Fibroblast of lung (primary cell): ENCODE measurements at regions not wholly inside any gene's neighbourhood (a gene's known extent, or its start where the extent isn't known, plus 50 kb on each side); places are given as distances from the start of the nearest gene placed in this dataset.

Experiments used
- DNase-seq, 2 donors: peaks; one replicate each; pipeline versions ENCODE4 v3.0.0 to v3.0.0-alpha.2; 2010; ENCODE audit warnings: low read depth in 2 of 2
- H2AFZ ChIP-seq: 2 replicates; pipeline ENCODE4 v1.5.1; 2012; ENCODE audit warnings: low read length, control low read depth, inconsistent platforms
- H3K27ac ChIP-seq: 2 replicates; pipeline ENCODE4 v1.5.1; 2011; ENCODE audit warnings: low read length, control low read depth; ENCODE audit not compliant: insufficient read depth
- H3K27me3 ChIP-seq: 2 replicates; pipeline ENCODE4 v1.5.1; 2011; ENCODE audit warnings: mild to moderate bottlenecking, low read length; ENCODE audit not compliant: control insufficient read depth, insufficient read depth
- H3K36me3 ChIP-seq: 2 replicates; pipeline ENCODE4 v1.5.1; 2011; ENCODE audit warnings: low read length; ENCODE audit not compliant: control insufficient read depth, insufficient read depth
- H3K4me1 ChIP-seq: 2 replicates; pipeline ENCODE4 v1.5.1; 2011; ENCODE audit warnings: low read length; ENCODE audit not compliant: control insufficient read depth, insufficient read depth; ENCODE audit errors: extremely low read depth
- H3K4me2 ChIP-seq: 2 replicates; pipeline ENCODE4 v1.5.1; 2011; ENCODE audit warnings: low read length, control low read depth; ENCODE audit not compliant: insufficient read depth; ENCODE audit errors: extremely low read depth
- H3K4me3 ChIP-seq, 4 experiments: fragments of 200-600 bp in 1 of 4; sonication (generic) in 1 of 4; replicated peaks in 1 of 4; 2 replicates each; pipeline ENCODE4 v1.5.1; 2011 to 2016; ENCODE audit warnings: low read length in 4 of 4, low read depth in 3 of 4, mild to moderate bottlenecking in 3 of 4, control low read depth in 2 of 4, inconsistent platforms in 1 of 4, mixed read lengths in 1 of 4; ENCODE audit not compliant: insufficient read depth in 1 of 4; ENCODE audit errors: control extremely low read depth in 1 of 4
- H3K79me2 ChIP-seq: 2 replicates; pipeline ENCODE4 v1.5.1; 2012; ENCODE audit warnings: mild to moderate bottlenecking, low read length, inconsistent platforms; ENCODE audit not compliant: control insufficient read depth, insufficient read depth
- H3K9ac ChIP-seq: 2 replicates; pipeline ENCODE4 v1.5.1; 2011; ENCODE audit warnings: mild to moderate bottlenecking, low read length, control low read depth; ENCODE audit not compliant: insufficient read depth
- H3K9me3 ChIP-seq: 2 replicates; pipeline ENCODE4 v1.5.1; 2012; ENCODE audit warnings: low read depth, low read length; ENCODE audit not compliant: control insufficient read depth, insufficient read depth
- H4K20me1 ChIP-seq: 2 replicates; pipeline ENCODE4 v1.5.1; 2011; ENCODE audit warnings: low read length; ENCODE audit not compliant: control insufficient read depth, insufficient read depth; ENCODE audit errors: extremely low read depth
- EZH2 ChIP-seq: IDR thresholded peaks from 2 replicates; pipeline ENCODE4 v1.5.1; 2012; ENCODE audit warnings: low read length, control low read depth, mild to moderate bottlenecking; ENCODE audit errors: missing control alignments
- TF ChIP-seq, protein P1 (sequence below), 2 donors: IDR thresholded peaks in 1 of 2; conservative IDR thresholded peaks in 1 of 2; 1 replicate in 1 of 2; 2 replicates in 1 of 2; pipeline ENCODE4 v1.5.1; 2011 to 2012; ENCODE audit warnings: low read length in 2 of 2, control low read depth in 1 of 2, inconsistent platforms in 1 of 2, low read depth in 1 of 2, mild to moderate bottlenecking in 1 of 2

DNA sequence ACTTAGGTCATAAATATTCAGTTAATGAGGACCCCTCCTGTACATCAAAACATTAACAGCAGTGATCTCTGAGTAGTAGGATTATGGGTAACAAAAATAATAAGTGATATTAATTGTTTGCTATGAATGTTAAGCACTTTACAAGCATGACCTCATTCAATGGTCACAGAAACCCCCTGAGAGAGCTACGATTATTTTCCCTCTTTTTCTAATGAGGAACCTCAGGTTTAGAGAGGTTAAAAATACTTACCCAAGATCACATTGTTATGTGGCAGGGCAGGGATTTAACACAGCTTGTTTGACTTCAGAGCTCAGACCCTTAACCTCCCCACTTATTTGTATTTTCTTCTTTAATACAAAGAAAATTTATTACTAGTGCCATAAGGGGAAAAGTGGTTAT, 228.2 kb downstream of the TBL1XR1 start:
- H2AFZ ChIP-seq, result no peak overlapping the region
- no peak overlapping the region for H3K27ac ChIP-seq
- H3K79me2 ChIP-seq, result no peaks in the 10 kb centered on the region
- no peaks in the 10 kb centered on the region for H3K9me3 ChIP-seq
- no peak overlapping the region for H3K4me3 ChIP-seq
- no peaks in the 10 kb centered on the region for H3K27me3 ChIP-seq
- H3K9ac ChIP-seq, result no peak overlapping the region
- no peak for DNase-seq
- H4K20me1 ChIP-seq, result no peaks in the 10 kb centered on the region
- H3K36me3 ChIP-seq, result no peaks in the 10 kb centered on the region
- no peaks in the 10 kb centered on the region for H3K4me1 ChIP-seq
- TF ChIP-seq, protein P1, sequence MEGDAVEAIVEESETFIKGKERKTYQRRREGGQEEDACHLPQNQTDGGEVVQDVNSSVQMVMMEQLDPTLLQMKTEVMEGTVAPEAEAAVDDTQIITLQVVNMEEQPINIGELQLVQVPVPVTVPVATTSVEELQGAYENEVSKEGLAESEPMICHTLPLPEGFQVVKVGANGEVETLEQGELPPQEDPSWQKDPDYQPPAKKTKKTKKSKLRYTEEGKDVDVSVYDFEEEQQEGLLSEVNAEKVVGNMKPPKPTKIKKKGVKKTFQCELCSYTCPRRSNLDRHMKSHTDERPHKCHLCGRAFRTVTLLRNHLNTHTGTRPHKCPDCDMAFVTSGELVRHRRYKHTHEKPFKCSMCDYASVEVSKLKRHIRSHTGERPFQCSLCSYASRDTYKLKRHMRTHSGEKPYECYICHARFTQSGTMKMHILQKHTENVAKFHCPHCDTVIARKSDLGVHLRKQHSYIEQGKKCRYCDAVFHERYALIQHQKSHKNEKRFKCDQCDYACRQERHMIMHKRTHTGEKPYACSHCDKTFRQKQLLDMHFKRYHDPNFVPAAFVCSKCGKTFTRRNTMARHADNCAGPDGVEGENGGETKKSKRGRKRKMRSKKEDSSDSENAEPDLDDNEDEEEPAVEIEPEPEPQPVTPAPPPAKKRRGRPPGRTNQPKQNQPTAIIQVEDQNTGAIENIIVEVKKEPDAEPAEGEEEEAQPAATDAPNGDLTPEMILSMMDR (conservative IDR thresholded peaks at IDR 0.05 in 1 of 2, IDR thresholded peaks at IDR 0.05 in 1 of 2; ENCODE audit: low read depth in 1 of 2, low read length in 2 of 2), result no peak
- TF ChIP-seq EZH2, result no peak
- no peak overlapping the region for H3K4me2 ChIP-seq

DNA sequence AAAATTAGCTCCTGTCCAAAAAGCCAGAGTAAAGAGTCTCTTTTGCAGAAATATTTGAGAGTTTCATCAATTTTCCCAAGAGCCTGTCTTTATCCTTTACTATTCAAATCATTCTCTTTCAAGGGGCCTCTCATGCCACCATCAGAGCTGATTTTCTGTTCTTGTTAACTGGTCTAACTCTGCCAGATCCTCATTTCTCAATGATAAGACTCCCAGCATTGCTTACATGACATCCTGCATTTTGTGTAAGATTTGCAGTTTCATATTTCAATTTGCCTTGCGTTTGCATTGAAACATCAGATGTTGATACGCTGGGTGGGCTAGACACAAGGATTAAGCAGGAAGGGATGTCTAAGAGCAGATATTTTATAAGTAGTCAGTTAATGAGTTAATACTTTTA, 228.7 kb downstream of the TBL1XR1 start:
- no peaks in the 10 kb centered on the region for H3K4me1 ChIP-seq
- H3K9me3 ChIP-seq, result no peaks in the 10 kb centered on the region
- H2AFZ ChIP-seq, result no peak overlapping the region
- no peaks in the 10 kb centered on the region for H3K36me3 ChIP-seq
- H3K9ac ChIP-seq, result no peak overlapping the region
- no peaks in the 10 kb centered on the region for H3K27me3 ChIP-seq
- no peaks in the 10 kb centered on the region for H3K79me2 ChIP-seq
- H4K20me1 ChIP-seq, result no peaks in the 10 kb centered on the region
- no peak overlapping the region for H3K4me3 ChIP-seq
- H3K27ac ChIP-seq, result no peak overlapping the region
- DNase-seq, result no peak
- TF ChIP-seq EZH2, result no peak
- TF ChIP-seq, protein P1 (conservative IDR thresholded peaks at IDR 0.05 in 1 of 2, IDR thresholded peaks at IDR 0.05 in 1 of 2; ENCODE audit: low read depth in 1 of 2, low read length in 2 of 2), result no peak
- no peak overlapping the region for H3K4me2 ChIP-seq

DNA sequence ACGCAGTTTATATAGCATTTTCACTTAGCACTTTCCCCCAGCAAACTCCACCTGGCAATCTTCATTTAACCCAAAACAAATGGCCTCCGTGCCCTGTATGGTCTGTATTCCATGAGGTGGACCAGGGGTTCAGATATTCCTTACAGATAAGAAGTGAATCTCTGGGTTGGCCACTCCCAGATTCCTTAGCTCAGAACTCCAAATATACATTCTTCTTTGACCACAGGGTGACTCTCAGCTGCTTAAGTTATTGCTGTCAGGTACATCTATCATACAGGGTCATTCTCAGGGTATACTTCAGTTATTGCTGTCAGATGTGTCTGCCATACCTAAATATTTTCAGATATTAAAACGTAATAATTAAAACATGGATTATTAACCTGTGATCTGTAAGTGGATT, 229.8 kb downstream of the TBL1XR1 start:
- Histone ChIP-seq H3K4me2 (no peak overlapping the region), H4K20me1 (no peaks in the 10 kb centered on the region), H3K27ac (no peak overlapping the region), H3K27me3 (no peaks in the 10 kb centered on the region), H3K36me3 (no peaks in the 10 kb centered on the region), H3K9ac (no peak overlapping the region), H3K4me3 (no peak overlapping the region), H3K9me3 (no peaks in the 10 kb centered on the region), H3K4me1 (no peaks in the 10 kb centered on the region), H3K79me2 (no peaks in the 10 kb centered on the region), H2AFZ (no peak overlapping the region)
- DNase-seq, result peak in 1 of 2 donors; percentile 77
- TF ChIP-seq EZH2, result no peak
- TF ChIP-seq, protein P1 (conservative IDR thresholded peaks at IDR 0.05 in 1 of 2, IDR thresholded peaks at IDR 0.05 in 1 of 2; ENCODE audit: low read depth in 1 of 2, low read length in 2 of 2), result no peak
